ENCODE measurements at regions not wholly inside any gene's neighbourhood (a gene's known extent, or its start where the extent isn't known, plus 50 kb on each side); places are given as distances from the start of the nearest gene placed in this dataset.
A peak's percentile ranks its signal among the peaks of the same experiment; 100 is the strongest.

- Histone ChIP-seq H3K79me2 (ENCODE audit: low read depth) (no peaks in the 10 kb centered on the region), H3K27ac (no peak overlapping the region), H3K4me3 (no peak overlapping the region), H3K9ac (no peak overlapping the region), H4K20me1 (ENCODE audit: low read depth) (no peaks in the 10 kb centered on the region), H3K4me1 (peaks cover 27% of the 10 kb centered on the region), H2AFZ (replicated peaks) (no peak overlapping the region), H3F3A (ENCODE audit: low read depth) (no peaks in the 10 kb centered on the region), H3K9me3 (ENCODE audit: low read depth) (no peaks in the 10 kb centered on the region), H3K36me3 (no peaks in the 10 kb centered on the region), H3K27me3 (no peaks in the 10 kb centered on the region), H3K4me2 (no peak overlapping the region)
- peaks cover 50% of the 10 kb centered on the region for H3K4me1 Mint-ChIP-seq
- no peak overlapping the region for H3K4me3 Mint-ChIP-seq
- no peaks in the 10 kb centered on the region for H3K9me3 Mint-ChIP-seq
- H3K27me3 Mint-ChIP-seq (ENCODE audit: insufficient read depth, low read depth), result peaks cover 2% of the 10 kb centered on the region
- H3K27ac Mint-ChIP-seq, result no peak overlapping the region
- TF ChIP-seq CTCF (IDR thresholded peaks at IDR 0.05) (no peak), EZH2 (IDR thresholded peaks at IDR 0.05) (no peak), EZH2phosphoT487 (IDR thresholded peaks at IDR 0.05) (no peak)
- H3K36me3 Mint-ChIP-seq, result no peaks in the 10 kb centered on the region
- no peak for DNase-seq (ENCODE audit: low spot score)
Measured at GRCh38 chr2:8236391-8236790, 445.5 kb upstream of the ID2 start.

- no peak overlapping the region for H3K27ac ChIP-seq
- H3K4me3 ChIP-seq, result no peak overlapping the region
- peak overlapping the region; percentile 15 for H3K27ac Mint-ChIP-seq
- no peaks in the 10 kb centered on the region for H3F3A ChIP-seq (ENCODE audit: low read depth)
- H3K4me1 ChIP-seq, result peaks cover 27% of the 10 kb centered on the region
- no peaks in the 10 kb centered on the region for H3K36me3 Mint-ChIP-seq
- H3K9me3 Mint-ChIP-seq, result peaks cover 7% of the 10 kb centered on the region
- no peak overlapping the region for H3K4me3 Mint-ChIP-seq
- DNase-seq (ENCODE audit: low spot score), result no peak
- no peak overlapping the region for H3K9ac ChIP-seq
- no peaks in the 10 kb centered on the region for H3K36me3 ChIP-seq
- peak overlapping the region; percentile 22 for H3K4me2 ChIP-seq
- H3K4me1 Mint-ChIP-seq, result peaks cover 54% of the 10 kb centered on the region
- no peaks in the 10 kb centered on the region for H3K9me3 ChIP-seq (ENCODE audit: low read depth)
- no peaks in the 10 kb centered on the region for H4K20me1 ChIP-seq (ENCODE audit: low read depth)
- H3K27me3 ChIP-seq, result no peaks in the 10 kb centered on the region
- TF ChIP-seq CTCF (IDR thresholded peaks at IDR 0.05), result no peak
- TF ChIP-seq EZH2phosphoT487 (IDR thresholded peaks at IDR 0.05), result no peak
- no peak for TF ChIP-seq EZH2 (IDR thresholded peaks at IDR 0.05)
- H3K79me2 ChIP-seq (ENCODE audit: low read depth), result no peaks in the 10 kb centered on the region
- H2AFZ ChIP-seq (replicated peaks), result peak overlapping the region; percentile 22
- H3K27me3 Mint-ChIP-seq (ENCODE audit: insufficient read depth, low read depth), result peaks cover 3% of the 10 kb centered on the region
Measured at GRCh38 chr2:8238521-8239230, 443.2 kb upstream of the ID2 start.

- H3K4me3 ChIP-seq, result no peak overlapping the region
- no peaks in the 10 kb centered on the region for H4K20me1 ChIP-seq (ENCODE audit: low read depth)
- no peaks in the 10 kb centered on the region for H3K36me3 Mint-ChIP-seq
- H3K9me3 ChIP-seq (ENCODE audit: low read depth), result no peaks in the 10 kb centered on the region
- no peaks in the 10 kb centered on the region for H3F3A ChIP-seq (ENCODE audit: low read depth)
- H3K27me3 ChIP-seq, result no peaks in the 10 kb centered on the region
- H3K27ac ChIP-seq, result no peak overlapping the region
- no peak overlapping the region for H3K9ac ChIP-seq
- no peak for TF ChIP-seq EZH2 (IDR thresholded peaks at IDR 0.05)
- TF ChIP-seq EZH2phosphoT487 (IDR thresholded peaks at IDR 0.05), result no peak
- no peak for TF ChIP-seq CTCF (IDR thresholded peaks at IDR 0.05)
- H3K79me2 ChIP-seq (ENCODE audit: low read depth), result no peaks in the 10 kb centered on the region
- peak overlapping the region; percentile 58 for H3K27ac Mint-ChIP-seq
- H3K4me3 Mint-ChIP-seq, result peak overlapping the region; percentile 17
- peak; percentile 54 for DNase-seq (ENCODE audit: low spot score)
- H2AFZ ChIP-seq (replicated peaks), result peak overlapping the region; percentile 22
- H3K4me1 ChIP-seq, result peaks cover 26% of the 10 kb centered on the region
- H3K4me1 Mint-ChIP-seq, result peaks cover 46% of the 10 kb centered on the region
- H3K9me3 Mint-ChIP-seq, result peaks cover 15% of the 10 kb centered on the region
- H3K4me2 ChIP-seq, result peak overlapping the region; percentile 22
- no peaks in the 10 kb centered on the region for H3K36me3 ChIP-seq
- peaks cover 3% of the 10 kb centered on the region for H3K27me3 Mint-ChIP-seq (ENCODE audit: insufficient read depth, low read depth)
Measured at GRCh38 chr2:8239531-8240088, 442.2 kb upstream of the ID2 start.
